SK-N-MC (cell line): ENCODE measurements at regions not wholly inside any gene's neighbourhood (a gene's known extent, or its start where the extent isn't known, plus 50 kb on each side); places are given as distances from the start of the nearest gene placed in this dataset.

Experiments
- EZH2 ChIP-seq: fragments of 200-600 bp; sonication (generic); IDR thresholded peaks from one replicate; pipeline ENCODE4 v1.6.1; 2017; ENCODE audit warnings: antibody characterized with exemption
- FOXP2 ChIP-seq: optimal IDR thresholded peaks from 2 replicates; pipeline ENCODE3; 2011; ENCODE audit warnings: mild to moderate bottlenecking, moderate library complexity; ENCODE audit not compliant: insufficient read depth; ENCODE audit errors: extremely low read length, control extremely low read depth
- POLR2AphosphoS5 ChIP-seq: IDR thresholded peaks from 2 replicates; pipeline ENCODE4 v1.6.1; 2012; ENCODE audit warnings: mild to moderate bottlenecking, low read depth, low read length, borderline replicate concordance

GRCh38 chr7:45384499-45384898 is 189.7 kb upstream of the ADCY1 start:
- TF ChIP-seq POLR2AphosphoS5 (no peak), EZH2 (no peak), FOXP2 (no peak)
